Panc1 (cell line): ENCODE measurements at regions not wholly inside any gene's neighbourhood (a gene's known extent, or its start where the extent isn't known, plus 50 kb on each side); places are given as distances from the start of the nearest gene placed in this dataset.

ENCODE experiments used
- ATAC-seq: fragments of 200-7000 bp; cut with Tn5 transposase; 2 replicates; pipeline ENCODE4 v1.9.1; 2020; ENCODE audit warnings: mild to moderate bottlenecking, moderate library complexity
- BruUV-seq: library from RNA; stranded (reverse); fragments of 400-500 nt; replicated peaks from 2 replicates; lab custom pipeline; 2021; lab: Mats Ljungman, UMichigan
- CTCF ChIA-PET: fragments of 300-600 bp; sonication (Branson Sonifier 250); formaldehyde crosslinking; loops from one replicate; lab custom pipeline; 2022; ENCODE audit warnings: antibody characterized with exemption; lab: Charles Lee
- POLR2A ChIA-PET: fragments of 300-600 bp; sonication (Branson Sonifier 250); formaldehyde crosslinking; loops from one replicate; lab custom pipeline; 2022; ENCODE audit warnings: antibody characterized with exemption; lab: Charles Lee
- DNase-seq: peaks from one replicate; pipeline ENCODE4 v3.0.0-alpha.2; 2010; ENCODE audit warnings: low read depth, low spot score
- H3K27ac ChIP-seq: 2 replicates; pipeline ENCODE4 v1.5.1; 2011; ENCODE audit warnings: mild to moderate bottlenecking, low read length, inconsistent platforms
- H3K27me3 ChIP-seq: fragments of 200-500 bp; sonication (Bioruptor generic); 2 replicates; pipeline ENCODE4 v1.6.0; 2014; ENCODE audit warnings: low read length, inconsistent platforms; ENCODE audit not compliant: control insufficient read depth, insufficient read depth
- H3K36me3 ChIP-seq: fragments of 200-500 bp; sonication (Bioruptor generic); 2 replicates; pipeline ENCODE4 v1.5.1; 2014; ENCODE audit warnings: inconsistent platforms, mild to moderate bottlenecking, low read length, moderate library complexity; ENCODE audit not compliant: control insufficient read depth, insufficient read depth
- H3K4me1 ChIP-seq: 2 replicates; pipeline ENCODE4 v1.5.1; 2011; ENCODE audit warnings: inconsistent platforms, mild to moderate bottlenecking, low read length, moderate library complexity; ENCODE audit not compliant: control insufficient read depth, insufficient read depth
- H3K4me3 ChIP-seq, 2 experiments: 2 replicates each; pipeline ENCODE4 v1.5.1; 2011 to 2012; ENCODE audit warnings: low read depth in 2 of 2, low read length in 2 of 2, mild to moderate bottlenecking in 2 of 2, inconsistent platforms in 1 of 2, moderate library complexity in 1 of 2
- H3K9me3 ChIP-seq: fragments of 200-500 bp; sonication (Bioruptor generic); 2 replicates; pipeline ENCODE4 v1.5.1; 2014; ENCODE audit warnings: low read depth, mild to moderate bottlenecking, inconsistent platforms, low read length, moderate library complexity; ENCODE audit not compliant: control insufficient read depth, insufficient read depth
- CTCF ChIP-seq: fragments of 450-650 bp; IDR thresholded peaks from 2 replicates; pipeline ENCODE4 v1.5.1; 2017; ENCODE audit warnings: mild to moderate bottlenecking
- POLR2AphosphoS5 ChIP-seq: IDR thresholded peaks from 2 replicates; pipeline ENCODE4 v1.6.1; 2012; ENCODE audit warnings: mild to moderate bottlenecking, low read depth, low read length, moderate library complexity
- REST ChIP-seq, 2 experiments: IDR thresholded peaks; 2 replicates each; pipeline ENCODE4 v1.6.1; 2011 to 2012; ENCODE audit warnings: low read depth in 2 of 2, control low read depth in 1 of 2, low read length in 1 of 2, mild to moderate bottlenecking in 1 of 2, moderate library complexity in 1 of 2; ENCODE audit not compliant: insufficient read depth in 1 of 2
- SIN3A ChIP-seq: IDR thresholded peaks from 2 replicates; pipeline ENCODE4 v1.6.1; 2012; ENCODE audit warnings: low read depth, mild to moderate bottlenecking, low read length, moderate library complexity, borderline replicate concordance; ENCODE audit not compliant: insufficient read depth
- TCF7L2 ChIP-seq: IDR thresholded peaks from 2 replicates; pipeline ENCODE4 v1.6.1; 2011; ENCODE audit warnings: mild to moderate bottlenecking, low read depth, low read length, inconsistent platforms
- in situ Hi-C: cut with HindIII; loops from 2 replicates; pipeline ENCODE4 v1.10.0; 2016; ENCODE audit warnings: low sequenced_read_pairs, low pct_unique_long_range_greater_than_20kb
- intact Hi-C: fragments of 100-400 bp; cut with micrococcal nuclease; formaldehyde crosslinking; loops from one replicate; pipeline ENCODE4 v1.10.0; 2022; ENCODE audit not compliant: unreplicated experiment

- intact Hi-C loops (no loop called here), in situ Hi-C loops (no loop called here)
- TF ChIP-seq CTCF, result no peak
- no peak for TF ChIP-seq TCF7L2
- no peak for TF ChIP-seq POLR2AphosphoS5
- no peak for TF ChIP-seq REST (IDR thresholded peaks at IDR 0.05; ENCODE audit: insufficient read depth in 1 of 2, low read depth in 2 of 2, low read length in 1 of 2)
- TF ChIP-seq SIN3A, result no peak
- ChIA-PET CTCF (no interaction called here), POLR2A (no interaction called here)
- ATAC-seq (no peak), DNase-seq (no peak)
- Histone ChIP-seq H3K36me3 (no peaks in the 10 kb centered on the region), H3K4me1 (no peaks in the 10 kb centered on the region), H3K27me3 (no peaks in the 10 kb centered on the region), H3K27ac (no peak overlapping the region), H3K4me3 (no peak overlapping the region), H3K9me3 (no peaks in the 10 kb centered on the region)
- no TSS peak for BruUV-seq
Observed at GRCh38 chr5:13640270-13640669, 304.2 kb downstream of the DNAH5 start.

GRCh38 chr5:13632676-13633075, 311.8 kb downstream of the DNAH5 start:
- H3K27ac ChIP-seq, result no peak overlapping the region
- TF ChIP-seq CTCF (no peak), SIN3A (no peak), POLR2AphosphoS5 (no peak), TCF7L2 (no peak), REST (IDR thresholded peaks at IDR 0.05; ENCODE audit: insufficient read depth in 1 of 2, low read depth in 2 of 2, low read length in 1 of 2) (no peak)
- no peak overlapping the region for H3K4me3 ChIP-seq
- no peaks in the 10 kb centered on the region for H3K4me1 ChIP-seq
- H3K9me3 ChIP-seq, result no peaks in the 10 kb centered on the region
- H3K36me3 ChIP-seq, result no peaks in the 10 kb centered on the region
- CTCF ChIA-PET, result no interaction called here
- in situ Hi-C loops, result no loop called here
- no peaks in the 10 kb centered on the region for H3K27me3 ChIP-seq
- intact Hi-C loops, result no loop called here
- ATAC-seq (peak; percentile 65), DNase-seq (no peak)
- POLR2A ChIA-PET, result no interaction called here
- BruUV-seq, result no TSS peak
